ENCODE measurements at regions not wholly inside any gene's neighbourhood (a gene's known extent, or its start where the extent isn't known, plus 50 kb on each side); places are given as distances from the start of the nearest gene placed in this dataset.

GRCh38 chr10:44581996-44582395 is 197.1 kb upstream of the CXCL12 start:
- Histone ChIP-seq H3K27me3 (no peaks in the 10 kb centered on the region), H3K36me3 (no peaks in the 10 kb centered on the region), H3K9me3 (no peaks in the 10 kb centered on the region), H3K27ac (no peak overlapping the region), H3K4me1 (no peaks in the 10 kb centered on the region), H3K4me3 (no peak overlapping the region)
- no peak for DNase-seq
- no peak for TF ChIP-seq POLR2A (IDR thresholded peaks at IDR 0.05)
- TF ChIP-seq, protein P1, sequence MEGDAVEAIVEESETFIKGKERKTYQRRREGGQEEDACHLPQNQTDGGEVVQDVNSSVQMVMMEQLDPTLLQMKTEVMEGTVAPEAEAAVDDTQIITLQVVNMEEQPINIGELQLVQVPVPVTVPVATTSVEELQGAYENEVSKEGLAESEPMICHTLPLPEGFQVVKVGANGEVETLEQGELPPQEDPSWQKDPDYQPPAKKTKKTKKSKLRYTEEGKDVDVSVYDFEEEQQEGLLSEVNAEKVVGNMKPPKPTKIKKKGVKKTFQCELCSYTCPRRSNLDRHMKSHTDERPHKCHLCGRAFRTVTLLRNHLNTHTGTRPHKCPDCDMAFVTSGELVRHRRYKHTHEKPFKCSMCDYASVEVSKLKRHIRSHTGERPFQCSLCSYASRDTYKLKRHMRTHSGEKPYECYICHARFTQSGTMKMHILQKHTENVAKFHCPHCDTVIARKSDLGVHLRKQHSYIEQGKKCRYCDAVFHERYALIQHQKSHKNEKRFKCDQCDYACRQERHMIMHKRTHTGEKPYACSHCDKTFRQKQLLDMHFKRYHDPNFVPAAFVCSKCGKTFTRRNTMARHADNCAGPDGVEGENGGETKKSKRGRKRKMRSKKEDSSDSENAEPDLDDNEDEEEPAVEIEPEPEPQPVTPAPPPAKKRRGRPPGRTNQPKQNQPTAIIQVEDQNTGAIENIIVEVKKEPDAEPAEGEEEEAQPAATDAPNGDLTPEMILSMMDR (IDR thresholded peaks at IDR 0.05), result no peak
- intact Hi-C loops (cut with DNase I; ENCODE audit: low total_unique reads), result no loop called here

GRCh38 chr10:44587488-44588318 is 202.8 kb upstream of the CXCL12 start:
- H3K27me3 ChIP-seq, result no peaks in the 10 kb centered on the region
- no peak overlapping the region for H3K27ac ChIP-seq
- H3K4me3 ChIP-seq, result no peak overlapping the region
- no peaks in the 10 kb centered on the region for H3K9me3 ChIP-seq
- intact Hi-C loops (cut with DNase I; ENCODE audit: low total_unique reads), result no loop called here
- DNase-seq, result no peak
- no peaks in the 10 kb centered on the region for H3K4me1 ChIP-seq
- H3K36me3 ChIP-seq, result no peaks in the 10 kb centered on the region
- TF ChIP-seq, protein P1 (IDR thresholded peaks at IDR 0.05), result no peak
- TF ChIP-seq POLR2A (IDR thresholded peaks at IDR 0.05), result no peak

DNA sequence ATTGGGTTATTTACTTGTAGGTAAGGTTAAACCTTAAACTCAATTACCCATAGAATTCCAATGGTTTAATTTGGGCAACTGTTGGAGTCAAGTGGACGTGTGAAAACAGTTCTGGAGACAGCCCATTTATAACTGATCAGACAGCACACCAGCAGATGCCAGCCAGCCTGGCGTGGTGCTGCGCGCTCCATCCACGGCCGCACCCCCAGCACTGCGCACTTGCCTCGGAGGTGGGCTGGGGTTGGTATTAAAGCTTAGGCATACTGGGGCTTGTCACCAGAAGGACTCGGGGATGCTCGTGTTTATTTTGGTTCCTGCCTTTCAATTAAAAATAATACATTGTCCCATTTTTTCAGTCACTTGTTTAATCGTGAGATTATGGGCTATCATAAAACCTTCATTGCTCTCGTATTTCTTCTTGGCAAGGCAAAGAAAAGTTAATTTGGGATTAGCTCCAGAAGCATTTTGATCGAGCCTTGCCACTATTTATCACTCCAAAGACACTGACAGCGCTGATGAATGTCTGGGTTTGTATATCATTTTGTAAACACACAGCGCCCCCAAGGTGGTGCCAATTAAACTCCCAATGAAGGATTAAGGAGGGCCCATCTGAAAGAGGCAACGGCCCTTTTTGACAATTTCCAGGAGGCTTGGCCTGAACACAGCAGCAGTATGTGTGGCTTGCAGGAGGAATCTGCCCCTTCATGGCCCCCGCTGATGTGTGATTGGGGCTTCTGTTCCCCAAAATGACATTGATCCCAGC is 204.5 kb upstream of the CXCL12 start:
- Histone ChIP-seq H3K27ac (peak overlapping the region; percentile 16 to 21), H3K27me3 (no peaks in the 10 kb centered on the region), H3K4me1 (no peaks in the 10 kb centered on the region), H3K9me3 (no peaks in the 10 kb centered on the region), H3K36me3 (no peaks in the 10 kb centered on the region), H3K4me3 (no peak overlapping the region)
- DNase-seq, result peak in 1 of 2 donors; percentile 45
- intact Hi-C loops (cut with DNase I; ENCODE audit: low total_unique reads), result no loop called here
- TF ChIP-seq, protein P1 (IDR thresholded peaks at IDR 0.05), result no peak
- TF ChIP-seq POLR2A (IDR thresholded peaks at IDR 0.05), result no peak

DNA sequence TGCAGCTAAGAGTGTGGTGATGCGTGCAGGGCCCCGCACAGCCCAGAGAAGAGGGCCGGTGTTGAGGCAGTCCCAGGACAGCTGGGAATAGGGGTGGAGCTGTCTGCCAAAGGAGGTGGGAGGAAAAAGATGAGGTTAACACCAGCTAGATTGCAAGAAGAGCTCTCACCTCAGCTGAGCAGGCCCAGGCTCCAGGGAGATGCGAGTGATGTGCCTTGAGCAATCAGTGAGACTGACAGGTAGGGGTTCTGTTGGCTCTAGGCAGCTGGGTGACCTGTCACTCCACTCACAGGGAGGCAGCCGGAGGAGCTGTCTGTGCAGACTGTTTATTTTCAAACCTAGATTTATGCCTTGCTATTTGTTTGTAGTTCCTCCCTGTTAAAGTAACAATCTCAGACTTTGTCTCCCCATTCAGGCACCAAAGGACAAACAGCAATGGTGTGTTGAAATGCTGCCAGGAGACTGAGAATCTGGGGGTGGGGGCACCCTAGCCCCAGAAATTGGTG is 205.1 kb upstream of the CXCL12 start:
- TF ChIP-seq POLR2A (IDR thresholded peaks at IDR 0.05), result no peak
- TF ChIP-seq, protein P1 (IDR thresholded peaks at IDR 0.05), result no peak
- H3K27me3 ChIP-seq, result no peaks in the 10 kb centered on the region
- H3K4me1 ChIP-seq, result no peaks in the 10 kb centered on the region
- no peaks in the 10 kb centered on the region for H3K36me3 ChIP-seq
- intact Hi-C loops (cut with DNase I; ENCODE audit: low total_unique reads), result no loop called here
- no peaks in the 10 kb centered on the region for H3K9me3 ChIP-seq
- DNase-seq, result peak in 1 of 2 donors; percentile 45
- H3K27ac ChIP-seq, result peak overlapping the region; percentile 16 to 21
- H3K4me3 ChIP-seq, result no peak overlapping the region

GRCh38 chr10:44591911-44592310 is 207.0 kb upstream of the CXCL12 start:
- Histone ChIP-seq H3K4me3 (no peak overlapping the region), H3K36me3 (no peaks in the 10 kb centered on the region), H3K4me1 (no peaks in the 10 kb centered on the region), H3K9me3 (no peaks in the 10 kb centered on the region), H3K27me3 (no peaks in the 10 kb centered on the region), H3K27ac (no peak overlapping the region)
- TF ChIP-seq POLR2A (IDR thresholded peaks at IDR 0.05), result no peak
- TF ChIP-seq, protein P1 (IDR thresholded peaks at IDR 0.05), result no peak
- no peak for DNase-seq
- intact Hi-C loops (cut with DNase I; ENCODE audit: low total_unique reads), result no loop called here

All from uterus (tissue), 3 donors.